GM03348 (cell line): ENCODE measurements at regions not wholly inside any gene's neighbourhood (a gene's known extent, or its start where the extent isn't known, plus 50 kb on each side); places are given as distances from the start of the nearest gene placed in this dataset.
"Not testable (repeated sequence)": the region's sequence is repeated elsewhere in the genome, so short reads cannot be mapped to it uniquely, and the experiment has no call there.

Source experiments
- DNase-seq: peaks from one replicate; pipeline ENCODE4 v3.0.0; 2012; ENCODE audit warnings: low spot score

- no peak for DNase-seq
Measured at GRCh38 chrX:115357326-115358120, 68.0 kb downstream of the LUZP4 start.

DNA sequence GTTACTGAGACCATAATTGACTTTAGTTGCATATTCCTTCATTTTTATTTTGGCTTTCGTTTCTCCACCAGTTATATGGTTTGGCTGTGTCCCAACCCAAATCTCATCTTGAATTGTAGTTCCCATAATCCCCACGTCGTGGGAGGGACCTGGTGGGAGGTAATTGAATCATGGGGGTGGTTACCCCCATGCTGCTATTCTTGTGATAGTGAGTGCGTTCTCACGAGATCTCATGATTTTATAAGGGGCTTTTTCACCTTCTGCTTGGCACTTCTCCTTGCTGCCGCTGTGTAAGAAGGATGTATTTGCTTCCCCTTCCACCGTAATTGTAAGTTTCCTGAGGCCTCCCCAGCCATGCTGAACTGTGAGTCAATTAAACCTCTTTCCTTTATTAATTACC lies 70.0 kb downstream of the LUZP4 start:
- not testable (repeated sequence) for DNase-seq

DNA sequence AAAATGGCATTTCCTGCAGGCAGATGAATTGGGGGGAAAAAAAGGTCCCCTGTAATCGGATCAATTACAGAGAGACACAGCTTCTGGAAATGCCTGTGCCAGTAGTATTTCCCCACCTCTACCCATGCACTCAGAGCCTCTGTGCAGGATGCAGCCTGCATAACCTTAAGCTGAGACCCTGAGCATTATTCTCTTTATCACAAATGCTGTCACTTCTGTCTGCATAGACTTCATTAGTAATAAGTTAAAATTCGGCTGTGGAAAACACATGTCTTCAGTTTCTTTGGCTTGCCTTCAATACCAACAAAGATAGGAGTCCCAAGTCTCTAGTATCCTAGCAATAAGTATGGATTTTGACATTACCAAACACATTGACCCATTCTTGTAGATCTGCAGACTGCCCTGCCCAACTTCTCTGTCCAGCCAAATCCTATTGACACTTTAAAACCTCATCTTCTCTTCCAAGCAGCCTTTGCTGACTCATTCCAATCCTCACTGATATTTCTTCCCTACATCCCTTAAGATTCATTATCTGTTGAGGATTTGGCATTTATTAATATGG lies 70.8 kb downstream of the LUZP4 start:
- peak; percentile 17 for DNase-seq

GRCh38 chrX:115362334-115363095 lies 73.0 kb downstream of the LUZP4 start:
- DNase-seq: no peak

DNA sequence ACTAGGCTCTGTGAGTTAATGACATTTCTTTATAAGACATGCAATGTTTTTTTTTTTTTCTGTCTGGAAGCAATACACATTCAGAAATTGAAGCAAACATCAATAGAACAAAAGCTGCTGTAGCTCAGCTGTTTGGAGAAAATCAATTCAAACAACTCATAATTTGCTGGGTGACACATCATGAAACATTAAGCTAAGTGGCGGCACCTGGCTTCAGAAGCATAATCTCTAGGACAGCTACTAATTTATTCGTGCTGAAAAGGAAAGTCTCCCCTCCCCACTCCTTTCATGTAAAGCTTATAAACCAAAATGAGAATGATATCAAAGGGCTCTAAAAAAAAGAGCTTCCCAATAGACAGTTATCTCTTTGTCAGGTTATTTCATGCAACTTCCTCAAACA lies 73.9 kb downstream of the LUZP4 start:
- DNase-seq: no peak

DNA sequence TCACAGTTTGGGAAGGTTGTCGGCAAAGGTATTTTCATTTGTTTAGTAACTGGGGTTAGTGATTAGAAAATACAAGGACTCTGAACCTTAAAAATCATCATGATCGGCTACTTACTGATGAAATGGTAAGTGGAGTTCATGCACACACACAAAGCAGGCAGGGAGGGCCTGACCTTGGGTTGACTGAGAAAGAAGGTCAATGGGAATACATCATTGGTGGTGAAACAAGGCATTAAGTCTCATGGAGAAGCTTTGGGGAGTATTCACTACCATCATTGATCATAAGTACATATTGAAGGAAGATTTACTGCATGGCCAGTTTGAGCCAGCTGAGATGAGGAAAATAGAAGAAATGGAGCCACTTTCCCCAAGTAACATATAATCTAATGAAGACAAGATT lies 74.4 kb downstream of the LUZP4 start:
- no peak for DNase-seq

DNA sequence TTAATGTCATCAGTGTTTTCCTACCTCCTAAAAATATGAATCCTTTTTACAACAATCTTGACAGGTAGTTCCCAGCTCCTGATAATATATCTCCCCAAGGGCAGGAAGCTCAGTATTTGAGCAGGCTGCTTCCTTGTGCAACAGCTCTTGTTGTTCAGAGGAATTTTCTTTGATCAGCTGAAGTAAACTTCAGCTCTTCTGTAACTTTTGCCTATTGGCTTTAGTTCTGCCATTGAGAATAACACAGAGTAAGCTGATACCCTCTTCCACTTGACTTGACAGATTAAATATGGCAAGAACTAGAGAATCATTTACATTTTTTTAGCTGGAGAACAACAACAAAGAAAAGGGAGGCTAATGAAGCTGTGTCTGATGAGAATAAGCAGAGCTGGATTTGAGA lies 75.2 kb downstream of the LUZP4 start:
- DNase-seq: no peak

DNA sequence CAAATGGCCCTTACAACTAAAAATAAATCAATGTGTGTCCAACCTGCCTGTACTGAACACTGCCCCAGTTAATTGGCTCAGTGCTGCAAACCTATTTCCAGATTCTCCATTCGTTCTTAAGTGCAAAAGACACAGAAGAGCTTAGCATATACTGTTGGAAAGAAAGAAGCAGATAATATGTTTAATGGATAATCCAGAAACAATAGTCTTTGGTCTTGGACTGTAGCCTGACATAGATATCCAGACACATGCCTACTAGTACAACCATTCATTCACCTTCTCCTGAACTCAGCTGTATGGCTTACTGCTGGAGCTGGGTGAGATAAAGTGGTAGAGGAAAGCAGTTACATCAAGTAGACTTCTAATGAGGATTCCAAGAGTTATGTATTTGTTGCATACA lies 77.0 kb downstream of the LUZP4 start:
- DNase-seq: no peak

DNA sequence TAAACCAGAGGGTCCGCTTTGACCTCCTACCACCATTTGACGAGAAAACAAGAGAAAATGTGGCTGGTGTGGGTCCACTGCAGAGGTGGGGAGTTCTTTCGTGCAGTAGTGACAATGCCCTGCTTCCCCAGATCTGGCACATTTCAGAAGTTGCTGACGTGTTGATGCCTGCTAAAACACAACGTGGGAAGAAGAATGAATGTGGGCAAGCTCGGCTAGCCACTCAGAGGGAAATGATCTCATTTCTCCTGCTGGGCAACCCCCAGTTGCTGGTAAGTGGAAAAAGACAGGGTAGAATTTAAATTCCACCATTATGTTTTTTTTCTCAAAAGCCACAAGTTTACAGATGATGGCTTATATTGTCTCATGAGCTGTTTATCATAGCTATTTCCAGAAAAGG lies 77.9 kb downstream of the LUZP4 start:
- DNase-seq: peak; percentile 47

- no peak for DNase-seq
Measured at GRCh38 chrX:115367951-115368350, 78.4 kb downstream of the LUZP4 start.

GRCh38 chrX:115368876-115369275 lies 79.4 kb downstream of the LUZP4 start:
- no peak for DNase-seq

- DNase-seq: peak; percentile 61
Measured at GRCh38 chrX:115372152-115372551, 82.6 kb downstream of the LUZP4 start.

DNA sequence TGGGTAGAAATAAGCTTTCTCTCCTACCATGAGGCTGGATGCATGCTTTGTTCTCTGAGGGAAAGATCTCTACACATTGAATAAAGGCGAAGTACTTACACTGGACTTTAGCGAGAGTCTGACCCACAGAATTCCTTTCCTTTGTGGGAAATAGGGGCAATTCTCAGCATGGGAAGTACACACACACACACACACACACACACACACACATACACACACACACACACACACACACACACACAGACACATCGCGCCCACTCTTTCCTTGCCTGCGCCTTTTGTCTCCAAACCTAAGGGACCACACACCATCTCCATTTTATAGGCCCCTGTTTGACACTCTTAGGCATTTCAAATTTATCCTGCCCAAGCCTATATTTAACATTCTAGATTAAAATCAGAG lies 83.8 kb downstream of the LUZP4 start:
- DNase-seq: no peak

- peak; percentile 12 for DNase-seq
Measured at GRCh38 chrX:115378471-115378870, 89.0 kb downstream of the LUZP4 start.

GRCh38 chrX:115387327-115387726 lies 97.8 kb downstream of the LUZP4 start:
- DNase-seq: no peak

DNA sequence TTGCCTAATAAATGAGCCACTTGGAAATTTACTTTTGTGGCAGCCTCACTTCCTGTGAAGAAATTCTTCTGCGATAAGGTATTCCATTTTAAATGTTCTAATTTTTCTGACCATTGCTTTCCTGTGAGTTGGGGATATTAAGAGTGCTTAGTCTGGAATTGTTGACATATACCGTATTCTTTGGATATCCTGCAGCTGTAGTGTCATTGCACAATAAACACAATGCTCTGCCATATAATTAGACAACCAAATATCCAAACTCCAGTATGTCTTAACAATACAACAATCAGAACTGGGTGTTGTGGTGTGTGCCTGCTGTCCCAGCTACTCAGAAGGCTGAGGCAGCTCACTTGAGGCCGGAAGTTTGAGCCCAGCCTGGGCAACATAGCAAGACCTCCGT lies 99.4 kb downstream of the LUZP4 start:
- DNase-seq: no peak

GRCh38 chrX:115390078-115390477 lies 100.6 kb downstream of the LUZP4 start:
- DNase-seq: no peak

- DNase-seq: no peak
Measured at GRCh38 chrX:115392031-115392430, 102.5 kb downstream of the LUZP4 start.

DNA sequence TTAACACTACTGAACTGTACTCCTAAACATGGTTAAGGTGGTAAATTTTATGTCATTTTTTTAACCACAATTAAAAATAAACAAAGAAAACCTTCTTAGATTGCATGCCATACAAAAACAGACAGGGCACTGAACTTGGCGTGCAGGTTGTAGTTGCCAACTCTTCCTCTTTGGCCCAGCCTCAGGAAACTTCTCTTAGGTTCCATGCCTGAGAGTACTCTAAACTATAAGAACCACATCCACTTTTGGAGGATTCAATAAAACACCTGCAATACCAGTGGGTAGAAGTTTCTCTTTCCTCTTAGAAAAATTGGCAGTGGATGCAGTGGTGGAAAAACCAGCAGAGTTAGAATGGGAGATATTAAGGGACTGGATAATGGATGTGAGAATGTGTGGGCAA lies 103.4 kb downstream of the LUZP4 start:
- no peak for DNase-seq

- DNase-seq: no peak
Measured at GRCh38 chrX:115393271-115393670, 103.8 kb downstream of the LUZP4 start.

- not testable (repeated sequence) for DNase-seq
Measured at GRCh38 chrX:115394806-115395205, 105.3 kb downstream of the LUZP4 start.

DNA sequence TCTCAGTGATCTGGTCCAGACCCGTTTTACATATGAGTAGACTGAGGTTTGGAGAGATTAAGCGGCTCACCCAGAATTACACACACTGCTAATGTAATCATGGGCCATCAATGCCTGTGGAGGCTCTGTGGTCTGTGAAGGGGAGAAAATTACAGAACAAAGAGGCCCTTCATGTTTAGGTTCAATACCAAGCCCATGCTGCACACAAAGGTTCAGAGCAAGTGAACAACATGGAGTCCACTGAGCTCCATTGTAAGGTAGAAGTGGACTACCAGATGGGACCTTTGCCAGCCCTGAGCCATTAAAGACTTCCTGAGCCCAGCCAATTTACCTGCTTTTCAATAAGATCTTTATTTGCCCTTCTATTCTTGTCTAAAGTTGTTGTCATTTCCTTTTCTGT lies 109.8 kb downstream of the LUZP4 start:
- no peak for DNase-seq

DNA sequence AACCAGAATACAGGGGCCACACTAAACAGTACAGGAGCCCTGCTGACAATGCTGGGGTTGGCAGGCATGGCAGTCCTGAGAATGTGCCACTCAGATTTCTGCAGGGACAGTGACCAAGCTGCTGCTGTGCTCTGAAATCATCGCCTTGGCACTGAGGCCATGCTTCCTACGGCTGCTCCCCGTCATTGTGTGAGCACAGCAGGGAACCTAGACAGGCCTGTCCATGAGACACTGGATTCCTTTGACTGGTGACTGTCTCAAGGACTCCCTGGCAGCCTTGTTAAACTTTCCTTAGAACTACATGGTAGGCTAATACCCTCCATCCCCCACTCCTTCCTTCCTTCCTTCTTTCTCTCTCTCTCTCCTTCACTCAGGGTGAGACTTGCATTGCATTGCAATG lies 111.4 kb downstream of the LUZP4 start:
- DNase-seq: no peak
